M059J (cell line): ENCODE measurements at regions not wholly inside any gene's neighbourhood (a gene's known extent, or its start where the extent isn't known, plus 50 kb on each side); places are given as distances from the start of the nearest gene placed in this dataset.

Experiments
- DNase-seq: peaks from one replicate; pipeline ENCODE4 v3.0.0-alpha.2; 2012; ENCODE audit warnings: low read depth

- DNase-seq, result no peak
These were observed 163.3 kb upstream of the NABP1 start for GRCh38 chr2:191514613-191515012.

DNA sequence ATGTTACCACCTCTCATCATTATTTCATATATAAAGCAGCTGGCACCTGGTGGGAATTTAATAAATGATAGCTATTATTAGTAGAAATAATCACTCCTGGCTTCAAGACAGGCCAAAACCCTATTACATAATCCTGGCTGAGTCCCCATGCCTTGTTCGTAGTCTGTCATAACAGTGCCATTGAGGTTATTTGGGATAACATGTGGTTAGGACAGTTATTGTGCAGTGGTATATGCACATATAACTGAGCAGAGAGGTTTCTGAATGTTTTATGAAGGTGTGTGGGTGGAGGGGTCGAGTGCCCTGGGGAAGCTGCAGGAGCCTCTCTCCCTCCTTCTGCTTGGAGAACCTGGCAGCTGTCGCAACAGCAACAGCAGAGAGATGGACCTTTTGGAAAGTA lies 162.4 kb upstream of the NABP1 start:
- DNase-seq, result no peak

- no peak for DNase-seq
These were observed 161.7 kb upstream of the NABP1 start for GRCh38 chr2:191516260-191516659.

DNA sequence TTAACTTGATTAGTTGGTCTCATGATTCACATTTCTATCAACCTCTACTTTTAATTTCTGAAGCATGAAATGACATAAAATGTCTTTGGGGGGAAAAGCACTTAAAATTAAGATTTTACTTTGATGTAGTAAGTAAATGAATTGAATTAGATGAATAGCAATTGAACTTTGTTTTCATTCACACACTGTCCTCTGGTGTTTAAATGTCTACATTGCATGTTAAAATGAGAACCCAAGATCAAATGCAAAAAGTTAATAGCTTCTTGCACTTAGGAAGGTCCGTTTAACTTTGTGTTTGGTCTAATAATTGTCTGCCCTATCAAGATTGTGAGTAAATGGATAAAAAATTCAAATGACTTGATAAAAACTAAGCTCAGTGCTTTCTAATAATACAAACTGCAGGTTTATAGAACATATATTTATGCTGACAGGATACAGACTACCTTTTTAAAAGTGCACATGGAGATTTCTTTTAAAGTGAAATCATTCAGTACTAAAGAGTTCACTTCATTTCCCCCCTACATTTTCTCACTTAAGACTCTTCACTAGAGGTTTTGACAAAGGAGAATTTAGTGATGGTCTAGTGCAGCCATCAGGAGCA lies 156.2 kb upstream of the NABP1 start:
- DNase-seq, result peak; percentile 32

DNA sequence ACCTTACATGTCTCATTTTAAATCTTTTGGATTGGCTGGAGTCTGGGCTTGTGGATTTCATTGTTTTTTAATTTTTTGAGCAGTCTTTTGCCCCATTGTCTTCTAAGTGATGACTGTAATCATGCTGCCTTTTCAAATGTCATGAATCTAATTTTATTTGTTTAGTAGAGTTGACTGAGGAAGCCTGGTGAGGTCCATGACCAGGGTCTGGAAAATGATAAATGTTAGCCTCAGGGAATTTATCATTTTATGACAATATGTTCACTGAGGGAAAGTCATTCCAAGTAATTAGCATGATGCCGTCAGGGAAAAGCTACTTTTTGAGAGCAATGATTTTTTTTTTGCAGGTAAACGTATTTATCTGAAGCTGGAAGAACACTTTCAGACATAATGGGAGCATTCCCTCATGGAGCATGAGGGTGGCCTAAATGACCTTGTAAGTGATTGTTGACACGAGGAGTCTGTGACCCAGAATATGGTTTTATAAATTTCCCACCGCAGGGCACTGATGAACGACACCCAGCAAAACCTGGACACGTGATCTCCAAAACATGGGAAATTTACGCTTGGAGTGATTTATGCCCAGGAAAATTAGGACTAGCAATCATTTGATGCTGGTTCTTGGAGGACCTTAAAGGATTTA lies 155.3 kb upstream of the NABP1 start:
- no peak for DNase-seq

GRCh38 chr2:191526091-191526490 lies 151.8 kb upstream of the NABP1 start:
- no peak for DNase-seq

DNA sequence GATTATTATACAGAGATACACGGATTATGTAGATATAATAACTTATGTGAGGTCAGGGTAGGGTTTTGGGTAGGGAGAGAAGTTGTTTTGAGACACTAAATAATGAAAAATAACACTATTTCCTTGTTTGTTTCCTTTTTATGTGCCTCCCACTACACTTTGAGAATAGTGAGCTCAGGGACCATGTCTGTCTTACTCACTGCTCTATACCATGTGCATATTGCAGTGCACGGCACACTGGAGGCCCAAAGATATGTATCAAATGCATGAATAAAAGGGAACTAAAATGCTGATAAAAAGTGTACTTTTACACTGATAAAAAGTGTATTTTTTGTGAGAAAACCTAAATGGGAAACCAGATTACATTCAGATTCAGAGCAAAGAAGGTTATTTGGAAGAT lies 151.4 kb upstream of the NABP1 start:
- no peak for DNase-seq

DNA sequence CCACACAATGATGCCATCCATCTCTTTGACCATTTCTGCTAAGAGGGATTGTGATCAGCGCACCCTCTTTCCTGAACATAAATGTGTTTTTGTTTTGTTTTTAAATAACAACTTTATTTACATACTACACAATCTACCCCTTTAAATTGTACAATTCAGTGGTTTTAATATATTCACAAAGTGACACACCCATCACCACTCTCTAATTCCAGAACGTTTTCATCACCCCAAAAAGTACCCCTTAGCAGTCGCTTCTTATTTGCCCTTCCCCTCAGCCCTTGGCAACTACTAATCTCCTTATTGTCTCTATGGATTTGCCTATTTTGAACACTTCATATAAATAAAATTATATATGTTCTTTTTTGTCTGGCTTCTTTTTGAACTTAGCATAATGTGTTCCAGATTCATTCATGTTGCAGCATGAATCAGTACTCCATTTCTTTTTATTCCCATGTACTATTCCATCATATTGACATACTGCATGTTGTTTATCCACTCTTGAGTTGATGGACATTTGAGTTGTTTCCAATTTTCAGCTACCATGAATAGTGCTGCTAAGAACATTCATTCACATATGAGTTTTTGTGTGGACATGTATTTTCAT lies 150.9 kb upstream of the NABP1 start:
- DNase-seq, result no peak

DNA sequence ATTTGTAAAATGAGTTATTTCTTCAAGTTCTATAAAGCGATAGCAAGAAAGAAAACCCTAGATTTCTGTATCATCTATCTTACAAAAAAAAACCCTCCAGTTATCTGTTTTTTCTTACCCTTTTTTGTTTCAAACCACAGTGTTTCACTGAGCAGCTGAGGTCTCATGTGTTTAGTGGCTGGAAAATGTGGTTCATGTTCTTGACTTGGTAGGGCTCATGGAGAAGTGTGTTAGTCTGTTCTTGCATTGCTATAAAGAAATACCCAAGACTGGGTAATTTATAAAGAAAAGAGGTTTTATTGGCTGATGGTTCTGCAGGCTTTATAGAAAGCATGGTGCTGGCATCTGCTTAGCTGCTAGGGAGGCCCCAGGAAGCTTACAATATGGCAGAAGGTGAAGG lies 147.3 kb upstream of the NABP1 start:
- DNase-seq, result no peak

- no peak for DNase-seq
These were observed 144.2 kb upstream of the NABP1 start for GRCh38 chr2:191533693-191534180.

DNA sequence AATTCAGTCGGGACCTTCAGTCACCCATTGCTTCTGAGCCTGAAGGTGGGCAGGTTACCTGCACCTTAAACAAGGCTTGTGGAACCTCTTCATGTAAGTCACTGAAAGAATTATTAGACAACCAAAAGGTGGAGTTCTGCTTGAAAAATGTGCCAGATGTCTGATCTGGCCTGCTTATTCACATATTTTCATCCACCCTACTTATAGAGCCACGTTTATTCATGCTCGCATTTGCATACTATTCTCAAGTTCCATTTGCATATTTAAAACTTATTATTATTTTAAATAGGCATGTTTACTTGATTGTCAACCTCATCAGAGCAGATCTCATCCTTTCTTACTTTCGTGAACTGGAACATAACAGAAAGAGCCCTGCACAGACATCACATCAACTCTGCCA lies 140.0 kb upstream of the NABP1 start:
- no peak for DNase-seq

DNA sequence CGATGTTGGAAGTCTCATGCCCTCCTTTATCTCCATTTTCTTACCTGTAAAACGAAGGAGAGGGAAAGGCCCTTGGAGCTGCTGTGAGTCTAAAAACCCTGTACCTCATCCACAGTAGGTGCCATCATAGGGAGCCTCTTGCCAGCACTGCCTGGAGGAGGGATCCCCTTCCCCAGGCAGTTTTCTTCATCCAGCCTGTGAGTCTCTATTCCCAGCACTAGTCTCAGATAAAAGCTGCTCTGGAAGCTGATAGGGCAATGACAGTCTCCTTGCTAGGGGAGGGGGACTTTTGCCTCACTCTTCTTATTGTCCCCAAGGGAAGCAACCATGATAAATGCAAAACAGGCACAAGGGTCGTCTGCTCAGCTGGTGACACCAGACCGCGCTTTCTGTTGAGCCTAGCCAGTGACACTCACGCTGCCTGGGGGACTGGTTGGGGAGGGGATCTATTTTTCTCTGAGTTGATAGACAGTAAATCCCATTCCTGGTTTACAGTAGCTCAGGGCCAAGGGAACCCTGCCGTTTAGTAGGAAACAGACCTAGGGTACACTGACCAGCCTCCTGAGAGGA lies 139.5 kb upstream of the NABP1 start:
- no peak for DNase-seq

- DNase-seq, result peak; percentile 30
These were observed 138.9 kb upstream of the NABP1 start for GRCh38 chr2:191539068-191539467.

DNA sequence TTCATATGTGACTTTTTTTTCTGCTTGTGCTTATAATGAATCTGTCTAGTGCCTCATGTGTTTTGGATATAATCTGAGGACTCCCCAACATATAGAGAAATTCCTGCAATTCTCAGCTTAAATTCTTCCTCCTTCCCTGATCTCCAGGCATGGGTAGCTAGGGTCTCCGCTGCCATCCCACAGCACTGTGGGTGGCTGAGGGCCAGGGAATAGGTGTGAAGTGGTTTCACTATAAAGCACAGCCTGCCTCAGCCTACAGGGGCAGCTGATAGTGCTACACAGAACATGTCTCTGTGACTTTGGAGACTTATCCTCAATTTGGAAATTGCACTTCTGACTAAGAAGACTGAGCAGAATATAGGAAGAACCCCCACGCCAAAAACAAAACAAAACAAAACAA lies 137.3 kb upstream of the NABP1 start:
- DNase-seq, result no peak

GRCh38 chr2:191543708-191544107 lies 134.2 kb upstream of the NABP1 start:
- DNase-seq, result no peak

DNA sequence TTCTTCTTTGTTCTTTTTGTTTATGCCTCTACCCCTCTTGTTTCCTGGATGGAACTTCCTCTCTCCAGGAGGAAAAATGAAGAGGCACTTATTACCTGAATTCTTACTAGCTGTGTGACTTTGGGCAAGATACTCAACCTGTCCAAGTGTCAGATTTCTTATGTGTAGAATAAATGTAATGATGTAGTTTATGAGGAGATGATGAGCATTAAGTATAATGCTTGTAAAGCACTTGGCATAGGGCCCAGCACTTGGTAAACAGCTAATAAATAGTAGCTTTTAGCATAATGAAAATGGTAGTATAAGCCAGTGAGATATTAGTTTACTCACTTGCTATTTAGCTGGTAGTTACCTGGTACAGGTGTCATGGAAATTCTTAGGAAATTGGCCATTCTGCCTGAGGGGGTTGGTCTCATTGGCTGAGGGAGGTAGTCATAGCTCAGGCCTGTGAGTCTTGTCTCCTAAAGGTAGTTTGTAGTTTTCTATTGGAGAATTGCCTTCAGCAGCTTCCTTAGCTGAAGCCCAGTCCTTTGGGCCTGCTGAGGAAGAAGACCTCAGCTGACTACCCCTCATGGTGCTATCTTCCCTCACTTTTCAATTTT lies 133.4 kb upstream of the NABP1 start:
- DNase-seq, result no peak

- DNase-seq, result no peak
These were observed 132.6 kb upstream of the NABP1 start for GRCh38 chr2:191545361-191545760.

- DNase-seq, result no peak
These were observed 125.9 kb upstream of the NABP1 start for GRCh38 chr2:191552066-191552465.

- no peak for DNase-seq
These were observed 123.7 kb upstream of the NABP1 start for GRCh38 chr2:191554240-191554639.

DNA sequence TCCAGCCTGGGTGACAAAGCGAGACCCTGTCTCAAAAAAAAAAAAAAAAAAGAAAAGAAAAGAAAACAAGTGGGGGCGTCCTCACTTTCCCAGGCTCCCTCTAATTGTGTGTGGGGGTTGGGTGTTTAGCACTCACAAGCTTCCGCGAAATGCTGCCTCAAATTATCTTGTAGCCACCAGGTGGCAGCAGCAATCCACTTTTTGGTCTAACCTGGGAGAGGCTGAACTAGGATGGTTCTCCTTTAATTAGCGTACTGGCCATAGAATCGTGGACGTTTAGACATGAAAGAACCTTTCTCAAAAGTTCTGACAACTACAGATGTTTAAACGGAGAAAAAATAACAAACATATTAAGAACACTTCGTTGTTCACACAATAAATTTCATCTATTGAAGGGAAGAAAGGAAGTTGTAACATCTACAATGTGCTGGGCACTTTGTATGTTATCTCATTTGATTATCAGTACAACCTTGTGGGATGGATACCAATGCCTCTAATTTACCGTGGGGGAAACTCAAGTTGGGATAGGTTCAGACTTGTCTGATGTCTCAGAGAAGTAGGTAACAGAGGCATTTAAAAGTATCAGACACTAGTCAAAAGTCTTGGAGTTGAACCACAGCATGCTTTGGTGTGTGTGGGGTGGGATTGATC lies 122.7 kb upstream of the NABP1 start:
- peak; percentile 77 for DNase-seq

DNA sequence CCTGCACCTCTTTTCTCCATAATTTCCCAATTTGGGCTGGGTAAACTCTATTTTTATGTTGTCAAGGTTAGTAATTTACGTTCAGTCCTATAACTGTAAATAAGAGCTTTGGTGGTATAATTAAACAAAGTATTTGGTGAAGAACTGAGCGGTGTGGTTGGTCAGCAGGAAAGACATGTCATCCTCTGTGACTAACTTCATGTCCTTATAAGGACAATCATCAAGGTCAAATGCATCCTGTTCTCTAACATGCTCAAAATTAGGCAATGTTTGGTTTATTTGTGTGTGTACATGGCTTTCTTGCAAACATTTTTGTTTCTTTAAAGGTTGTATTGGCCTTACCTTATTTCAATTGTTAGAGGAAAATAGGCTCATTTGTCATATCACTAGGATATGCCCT lies 121.5 kb upstream of the NABP1 start:
- DNase-seq, result no peak

DNA sequence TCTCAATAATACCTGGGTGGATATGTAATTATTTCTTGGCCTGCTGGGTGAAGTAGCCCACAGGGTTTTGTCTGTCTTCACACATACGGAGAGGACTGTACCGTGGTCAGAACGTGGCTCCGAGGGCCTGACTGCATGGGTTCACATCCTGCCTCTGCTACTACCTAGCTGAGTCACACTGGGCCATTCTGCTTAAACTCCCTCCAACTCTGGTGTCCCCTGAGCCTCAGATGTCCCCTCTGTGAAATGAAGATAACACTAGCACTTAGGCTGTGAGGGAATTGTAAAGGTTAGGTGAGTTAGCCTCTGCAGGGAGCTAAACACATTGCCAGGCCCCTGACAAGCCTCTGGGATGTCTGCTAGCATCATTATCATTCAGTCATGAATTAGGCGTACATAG lies 120.1 kb upstream of the NABP1 start:
- DNase-seq, result no peak
